ENCODE measurements at regions not wholly inside any gene's neighbourhood (a gene's known extent, or its start where the extent isn't known, plus 50 kb on each side); places are given as distances from the start of the nearest gene placed in this dataset.

- no peak for TF ChIP-seq BCL11A (tag by site-specific recombination; IDR thresholded peaks at IDR 0.05; ENCODE audit: low read depth)
- no peak for TF ChIP-seq CTCF (tag by site-specific recombination; IDR thresholded peaks at IDR 0.05)
- no peak for TF ChIP-seq REST (tag by site-specific recombination; IDR thresholded peaks at IDR 0.05)
- TF ChIP-seq ZNF548 (tag by site-specific recombination; IDR thresholded peaks at IDR 0.05): no peak
- TF ChIP-seq ZFP37 (tag by site-specific recombination; IDR thresholded peaks at IDR 0.05): no peak
- no peak for TF ChIP-seq ZNF423 (tag by site-specific recombination; IDR thresholded peaks at IDR 0.05)
- no peak for TF ChIP-seq HOXD13 (CRISPR knock-in tag; IDR thresholded peaks at IDR 0.05; ENCODE audit: borderline replicate concordance)
- TF ChIP-seq YY2 (tag by site-specific recombination; IDR thresholded peaks at IDR 0.05): no peak
- TF ChIP-seq ZBTB8A (tag by site-specific recombination; IDR thresholded peaks at IDR 0.05): no peak
- no peak for TF ChIP-seq ZNF768 (tag by site-specific recombination; IDR thresholded peaks at IDR 0.05)
- no peak for TF ChIP-seq ZNF610 (tag by site-specific recombination; IDR thresholded peaks at IDR 0.05; ENCODE audit: borderline replicate concordance)
- no peak for TF ChIP-seq GLI4 (tag by site-specific recombination; IDR thresholded peaks at IDR 0.05)
- TF ChIP-seq ZNF660 (tag by site-specific recombination; IDR thresholded peaks at IDR 0.05): no peak
Observed at GRCh38 chr3:161673866-161674265, 177.3 kb downstream of the OTOL1 start.
